GM12878 (cell line): ENCODE measurements at regions not wholly inside any gene's neighbourhood (a gene's known extent, or its start where the extent isn't known, plus 50 kb on each side); places are given as distances from the start of the nearest gene placed in this dataset.

ENCODE experiments used
- ATAC-seq: fragments of 200-7000 bp; cut with Tn5 transposase; 3 replicates; pipeline ENCODE4 v1.9.1; 2020; ENCODE audit warnings: mild to moderate bottlenecking, moderate library complexity
- BruUV-seq: library from RNA; stranded (reverse); fragments of 400-500 nt; replicated peaks from 2 replicates; lab custom pipeline; 2021; lab: Mats Ljungman, UMichigan
- CTCF ChIA-PET: fragments of 300-600 bp; sonication (Branson Sonifier 250); formaldehyde crosslinking; extraction: SDS; loops from one replicate; lab custom pipeline; 2021; ENCODE audit warnings: inconsistent platforms; lab: Yijun Ruan, JAX
- POLR2A ChIA-PET: fragments of 350-600 bp; formaldehyde crosslinking; extraction: SDS; loops from one replicate; lab custom pipeline; 2021; ENCODE audit warnings: inconsistent platforms; lab: Charles Lee
- RAD21 ChIA-PET: fragments of 300-600 bp; sonication (Branson Sonifier 250); formaldehyde crosslinking; loops from one replicate; lab custom pipeline; 2023; ENCODE audit warnings: antibody characterized with exemption; ENCODE audit not compliant: unreplicated experiment; lab: Charles Lee
- SMC1A ChIA-PET: fragments of 300-600 bp; sonication (Branson Sonifier 250); formaldehyde crosslinking; loops from one replicate; lab custom pipeline; 2023; ENCODE audit not compliant: unreplicated experiment, uncharacterized antibody; lab: Charles Lee
- DNase-seq: peaks from one replicate; pipeline ENCODE4 v3.0.0-alpha.2; 2011; ENCODE audit warnings: low read depth, low spot score
- FAIRE-seq: peaks from 3 replicates; lab custom pipeline; 2011; peaks lifted over from hg19 to GRCh38; lab: Jason Lieb, UNC
- H2AFZ ChIP-seq: 2 replicates; pipeline ENCODE4 v1.6.0; 2011; ENCODE audit warnings: low read depth, low read length, control low read depth; ENCODE audit not compliant: control insufficient read depth
- H3K27ac ChIP-seq: 2 replicates; pipeline ENCODE4 v1.5.1; 2011; ENCODE audit warnings: control low read depth; ENCODE audit not compliant: control insufficient read depth, insufficient read depth
- H3K27me3 ChIP-seq, 2 experiments: replicated peaks in 1 of 2; 2 replicates each; pipeline versions ENCODE4 v1.6.0 to v1.6.1; 2011; ENCODE audit warnings: low read length in 1 of 2; ENCODE audit not compliant: control insufficient read depth in 2 of 2, insufficient read depth in 2 of 2
- H3K36me3 ChIP-seq, 2 experiments: 2 replicates each; pipeline ENCODE4 v1.5.1; 2011; ENCODE audit warnings: low read length in 1 of 2; ENCODE audit not compliant: control insufficient read depth in 2 of 2, insufficient read depth in 2 of 2
- H3K4me1 ChIP-seq: 2 replicates; pipeline ENCODE4 v1.6.1; 2011; ENCODE audit warnings: mild to moderate bottlenecking, low read length, moderate library complexity, mixed read lengths; ENCODE audit not compliant: control insufficient read depth, insufficient read depth
- H3K4me2 ChIP-seq: 2 replicates; pipeline ENCODE4 v1.6.0; 2011; ENCODE audit warnings: control low read depth; ENCODE audit not compliant: control insufficient read depth, insufficient read depth
- H3K4me3 ChIP-seq: fragments of 200-600 bp; sonication (generic); 2 replicates; pipeline ENCODE4 v1.5.1; 2016
- H3K79me2 ChIP-seq: 2 replicates; pipeline ENCODE4 v1.6.0; 2011; ENCODE audit warnings: low read length; ENCODE audit not compliant: control insufficient read depth, insufficient read depth
- H3K9ac ChIP-seq: 2 replicates; pipeline ENCODE4 v1.8.0; 2011; ENCODE audit warnings: low read length, control low read depth, mixed read lengths; ENCODE audit not compliant: control insufficient read depth, insufficient read depth
- H3K9me3 ChIP-seq: replicated peaks from 3 replicates; pipeline ENCODE4 v1.5.1; 2011; ENCODE audit warnings: mild to moderate bottlenecking, low read length; ENCODE audit not compliant: control insufficient read depth, insufficient read depth
- H4K20me1 ChIP-seq: 2 replicates; pipeline ENCODE4 v1.6.0; 2011; ENCODE audit not compliant: control insufficient read depth, insufficient read depth
- EGR1 ChIP-seq, 2 experiments: IDR thresholded peaks; 1 replicate in 1 of 2; 2 replicates in 1 of 2; pipeline ENCODE4 v1.6.1; 2011 to 2012; ENCODE audit warnings: low read depth in 2 of 2, low read length in 2 of 2, borderline replicate concordance in 1 of 2, mild to moderate bottlenecking in 1 of 2, moderate library complexity in 1 of 2
- KLF5 ChIP-seq: fragments of 450-650 bp; IDR thresholded peaks from 2 replicates; pipeline ENCODE4 v1.6.1; 2014; ENCODE audit warnings: mild to moderate bottlenecking; ENCODE audit not compliant: partially characterized antibody
- MYC ChIP-seq: IDR thresholded peaks from 2 replicates; pipeline ENCODE4 v1.6.1; 2011; ENCODE audit warnings: mild to moderate bottlenecking, low read length, moderate library complexity, inconsistent platforms; ENCODE audit not compliant: insufficient read depth, insufficient replicate concordance, insufficient read length, severe bottlenecking
- RB1 ChIP-seq: fragments of 450-650 bp; formaldehyde crosslinking; IDR thresholded peaks from 2 replicates; pipeline ENCODE4 v1.6.1; 2017; ENCODE audit warnings: mild to moderate bottlenecking, borderline replicate concordance
- SMAD1 ChIP-seq: fragments of 450-650 bp; IDR thresholded peaks from 2 replicates; pipeline ENCODE4 v1.6.1; 2018; ENCODE audit warnings: mild to moderate bottlenecking, low read depth; ENCODE audit not compliant: partially characterized antibody
- STAT1 ChIP-seq: fragments of 450-650 bp; conservative IDR thresholded peaks from 2 replicates; pipeline ENCODE4 v1.6.1; 2014; ENCODE audit warnings: antibody characterized with exemption, mild to moderate bottlenecking
- TBL1XR1 ChIP-seq: IDR thresholded peaks from 2 replicates; pipeline ENCODE4 v1.6.1; 2012; ENCODE audit warnings: low read depth, low read length, improper control_type of control experiment
- ZBED1 ChIP-seq: IDR thresholded peaks from 2 replicates; pipeline ENCODE4 v1.6.1; 2016; ENCODE audit warnings: borderline replicate concordance
- whole genome bisulfite sequencing: methylation state at CpG from one replicate; pipeline ENCODE4 v1.1.6; 2016; ENCODE audit warnings: low lambda C conversion rate; ENCODE audit not compliant: insufficient replicate concordance, insufficient coverage; ENCODE audit errors: missing lambda C conversion rate; 5-methylcytosine and 5-hydroxymethylcytosine counted together
- in situ Hi-C: fragments of 300-500 bp; cut with MboI; formaldehyde crosslinking; loops from 9 replicates; pipeline ENCODE4 v1.14.3; 2018; ENCODE audit warnings: mixed read lengths
- intact Hi-C: fragments of 100-400 bp; cut with micrococcal nuclease; formaldehyde crosslinking; loops from one replicate; pipeline ENCODE4 v1.14.2; 2022; ENCODE audit not compliant: unreplicated experiment
- TF ChIP-seq, protein P1 (sequence below): fragments of 450-650 bp; IDR thresholded peaks from 2 replicates; pipeline ENCODE4 v1.6.1; 2016; ENCODE audit warnings: mild to moderate bottlenecking
- TF ChIP-seq, protein P2 (sequence below): IDR thresholded peaks from 2 replicates; pipeline ENCODE4 v1.6.1; 2011; ENCODE audit warnings: low read depth, mild to moderate bottlenecking, low read length, moderate library complexity, borderline replicate concordance; ENCODE audit errors: extremely low read depth
- TF ChIP-seq, protein P3 (sequence below): fragments of 450-650 bp; IDR thresholded peaks from 2 replicates; pipeline ENCODE4 v1.6.1; 2016; ENCODE audit warnings: mild to moderate bottlenecking, moderate library complexity, borderline replicate concordance

DNA sequence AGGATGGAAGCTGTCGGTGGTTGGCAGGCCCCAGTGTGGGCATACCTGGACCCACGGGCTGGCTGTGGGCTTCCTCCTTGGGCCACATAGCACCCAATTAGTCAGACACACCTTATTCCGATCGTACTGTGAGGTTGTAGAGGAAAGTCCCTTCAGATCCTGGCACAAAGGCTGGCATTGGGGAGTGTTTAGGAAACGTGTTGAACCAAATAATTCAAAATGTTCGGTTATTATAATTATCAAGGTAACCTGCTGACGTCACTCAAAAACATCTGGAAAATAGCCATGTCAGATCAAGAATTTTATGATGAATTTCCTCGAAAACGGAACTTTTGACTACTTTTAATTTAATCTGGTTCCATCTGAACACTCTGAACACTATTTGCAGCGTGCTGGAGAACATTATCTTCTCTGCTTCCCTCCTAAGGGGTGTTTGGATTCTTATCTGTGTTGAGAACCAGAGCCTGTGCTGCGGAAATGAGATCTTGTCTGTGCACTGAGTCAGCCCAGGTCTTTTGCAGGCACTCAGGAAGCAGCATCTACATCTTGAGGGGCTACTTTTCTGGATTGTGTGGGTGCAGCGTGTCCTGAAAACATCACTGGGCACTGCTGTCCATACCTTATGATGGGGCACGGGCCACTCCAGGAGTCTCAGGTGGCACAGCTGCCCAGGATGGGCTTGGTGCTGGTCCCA is 100.3 kb downstream of the SLC25A47 start:
- CTCF ChIA-PET: no interaction called here
- no peak overlapping the region for H3K4me2 ChIP-seq
- no peaks in the 10 kb centered on the region for H3K4me1 ChIP-seq
- no peak overlapping the region for H3K27ac ChIP-seq
- WGBS: 57% methylated on average over 13 of the region's 13 CpGs
- H3K4me3 ChIP-seq: no peak overlapping the region
- intact Hi-C loops: no loop called here
- no peaks in the 10 kb centered on the region for H3K79me2 ChIP-seq
- TF ChIP-seq, protein P1, sequence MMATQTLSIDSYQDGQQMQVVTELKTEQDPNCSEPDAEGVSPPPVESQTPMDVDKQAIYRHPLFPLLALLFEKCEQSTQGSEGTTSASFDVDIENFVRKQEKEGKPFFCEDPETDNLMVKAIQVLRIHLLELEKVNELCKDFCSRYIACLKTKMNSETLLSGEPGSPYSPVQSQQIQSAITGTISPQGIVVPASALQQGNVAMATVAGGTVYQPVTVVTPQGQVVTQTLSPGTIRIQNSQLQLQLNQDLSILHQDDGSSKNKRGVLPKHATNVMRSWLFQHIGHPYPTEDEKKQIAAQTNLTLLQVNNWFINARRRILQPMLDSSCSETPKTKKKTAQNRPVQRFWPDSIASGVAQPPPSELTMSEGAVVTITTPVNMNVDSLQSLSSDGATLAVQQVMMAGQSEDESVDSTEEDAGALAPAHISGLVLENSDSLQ: no peak
- no peak for TF ChIP-seq MYC
- TF ChIP-seq TBL1XR1: no peak
- TF ChIP-seq STAT1: no peak
- no peak for TF ChIP-seq EGR1 (IDR thresholded peaks at IDR 0.05; ENCODE audit: borderline replicate concordance in 1 of 2, low read depth in 2 of 2, low read length in 2 of 2)
- no peak for TF ChIP-seq ZBED1
- TF ChIP-seq, protein P2, sequence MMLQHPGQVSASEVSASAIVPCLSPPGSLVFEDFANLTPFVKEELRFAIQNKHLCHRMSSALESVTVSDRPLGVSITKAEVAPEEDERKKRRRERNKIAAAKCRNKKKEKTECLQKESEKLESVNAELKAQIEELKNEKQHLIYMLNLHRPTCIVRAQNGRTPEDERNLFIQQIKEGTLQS: no peak
- TF ChIP-seq KLF5: no peak
- TF ChIP-seq, protein P3, sequence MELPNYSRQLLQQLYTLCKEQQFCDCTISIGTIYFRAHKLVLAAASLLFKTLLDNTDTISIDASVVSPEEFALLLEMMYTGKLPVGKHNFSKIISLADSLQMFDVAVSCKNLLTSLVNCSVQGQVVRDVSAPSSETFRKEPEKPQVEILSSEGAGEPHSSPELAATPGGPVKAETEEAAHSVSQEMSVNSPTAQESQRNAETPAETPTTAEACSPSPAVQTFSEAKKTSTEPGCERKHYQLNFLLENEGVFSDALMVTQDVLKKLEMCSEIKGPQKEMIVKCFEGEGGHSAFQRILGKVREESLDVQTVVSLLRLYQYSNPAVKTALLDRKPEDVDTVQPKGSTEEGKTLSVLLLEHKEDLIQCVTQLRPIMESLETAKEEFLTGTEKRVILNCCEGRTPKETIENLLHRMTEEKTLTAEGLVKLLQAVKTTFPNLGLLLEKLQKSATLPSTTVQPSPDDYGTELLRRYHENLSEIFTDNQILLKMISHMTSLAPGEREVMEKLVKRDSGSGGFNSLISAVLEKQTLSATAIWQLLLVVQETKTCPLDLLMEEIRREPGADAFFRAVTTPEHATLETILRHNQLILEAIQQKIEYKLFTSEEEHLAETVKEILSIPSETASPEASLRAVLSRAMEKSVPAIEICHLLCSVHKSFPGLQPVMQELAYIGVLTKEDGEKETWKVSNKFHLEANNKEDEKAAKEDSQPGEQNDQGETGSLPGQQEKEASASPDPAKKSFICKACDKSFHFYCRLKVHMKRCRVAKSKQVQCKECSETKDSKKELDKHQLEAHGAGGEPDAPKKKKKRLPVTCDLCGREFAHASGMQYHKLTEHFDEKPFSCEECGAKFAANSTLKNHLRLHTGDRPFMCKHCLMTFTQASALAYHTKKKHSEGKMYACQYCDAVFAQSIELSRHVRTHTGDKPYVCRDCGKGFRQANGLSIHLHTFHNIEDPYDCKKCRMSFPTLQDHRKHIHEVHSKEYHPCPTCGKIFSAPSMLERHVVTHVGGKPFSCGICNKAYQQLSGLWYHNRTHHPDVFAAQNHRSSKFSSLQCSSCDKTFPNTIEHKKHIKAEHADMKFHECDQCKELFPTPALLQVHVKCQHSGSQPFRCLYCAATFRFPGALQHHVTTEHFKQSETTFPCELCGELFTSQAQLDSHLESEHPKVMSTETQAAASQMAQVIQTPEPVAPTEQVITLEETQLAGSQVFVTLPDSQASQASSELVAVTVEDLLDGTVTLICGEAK: no peak
- TF ChIP-seq RB1: no peak
- no peak for TF ChIP-seq SMAD1
- POLR2A ChIA-PET: no interaction called here
- in situ Hi-C loops: no loop called here
- SMC1A ChIA-PET: interaction anchor here (0.5 kb wide), 1 partner anchor 552 kb away, joined by 3 read pairs; no protein-coding TSS in a partner anchor
- FAIRE-seq: no peak
- H3K9ac ChIP-seq: no peak overlapping the region
- no peak for ATAC-seq
- no peak for DNase-seq
- H3K36me3 ChIP-seq: no peaks in the 10 kb centered on the region
- H4K20me1 ChIP-seq: no peaks in the 10 kb centered on the region
- no peak overlapping the region for H2AFZ ChIP-seq
- no peaks in the 10 kb centered on the region for H3K27me3 ChIP-seq
- BruUV-seq: no TSS peak
- RAD21 ChIA-PET: no interaction called here
- H3K9me3 ChIP-seq: no peaks in the 10 kb centered on the region
